Activated naive CD8-positive, alpha-beta T cell treated with anti-CD3 and anti-CD28 coated beads, Interleukin-2, amount 10 ng/mL, durations not matched to agents 7 days and 5 days (primary cell): ENCODE measurements at regions not wholly inside any gene's neighbourhood (a gene's known extent, or its start where the extent isn't known, plus 50 kb on each side); places are given as distances from the start of the nearest gene placed in this dataset.
"Not testable (repeated sequence)": the region's sequence is repeated elsewhere in the genome, so short reads cannot be mapped to it uniquely, and the experiment has no call there.

Source experiments
- ATAC-seq: fragments of 150-1000 bp; cut with Tn5 transposase; one replicate; pipeline ENCODE4 v1.10.0; 2021; ENCODE audit warnings: low read depth, moderate library complexity
- POLR2A ChIA-PET: fragments of 350-600 bp; sonication (Branson Sonifier 250); formaldehyde crosslinking; loops from one replicate; lab custom pipeline; 2021; ENCODE audit warnings: antibody characterized with exemption; lab: Charles Lee
- DNase-seq: peaks from one replicate; pipeline ENCODE4 v3.0.0; 2021
- H3K27ac Mint-ChIP-seq: one replicate; pipeline ENCODE4 v1.8.0; 2022; ENCODE audit warnings: mild to moderate bottlenecking, mixed read lengths
- H3K27me3 Mint-ChIP-seq: one replicate; pipeline ENCODE4 v1.8.0; 2022; ENCODE audit warnings: mild to moderate bottlenecking, moderate library complexity, mixed read lengths
- H3K36me3 Mint-ChIP-seq: one replicate; pipeline ENCODE4 v1.8.0; 2021; ENCODE audit warnings: mild to moderate bottlenecking, mixed read lengths
- H3K4me1 Mint-ChIP-seq: one replicate; pipeline ENCODE4 v1.8.0; 2021; ENCODE audit warnings: mixed read lengths
- H3K4me3 Mint-ChIP-seq: one replicate; pipeline ENCODE4 v1.8.0; 2022; ENCODE audit warnings: mild to moderate bottlenecking, moderate library complexity, mixed read lengths
- H3K9me3 Mint-ChIP-seq: one replicate; pipeline ENCODE4 v1.8.0; 2021; ENCODE audit warnings: mixed read lengths

DNA sequence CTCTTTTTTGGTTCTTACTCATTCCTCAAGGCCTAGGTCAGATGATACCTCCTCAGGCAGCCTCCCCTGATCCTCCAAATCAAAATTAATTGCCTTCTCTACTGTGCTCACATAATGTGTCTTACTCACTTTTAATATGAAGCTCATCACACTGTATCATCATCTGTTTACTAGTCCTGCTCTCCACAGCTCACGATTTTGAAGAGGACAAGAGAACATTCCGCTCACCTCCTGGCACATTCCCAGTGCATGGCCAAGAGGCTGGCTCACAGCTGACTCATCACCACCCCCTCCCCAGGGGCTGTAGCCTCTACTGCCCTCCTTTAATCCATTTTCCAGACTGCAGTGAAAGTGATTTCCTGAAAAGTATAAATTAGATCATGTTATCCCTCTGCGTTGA, 133.1 kb downstream of the ALDH8A1 start:
- no peaks in the 10 kb centered on the region for H3K9me3 Mint-ChIP-seq
- H3K27me3 Mint-ChIP-seq: peaks cover under 1% of the 10 kb centered on the region
- POLR2A ChIA-PET: no interaction called here
- no peaks in the 10 kb centered on the region for H3K36me3 Mint-ChIP-seq
- H3K4me3 Mint-ChIP-seq: no peak overlapping the region
- DNase-seq: no peak
- ATAC-seq: no peak
- H3K27ac Mint-ChIP-seq: no peak overlapping the region
- H3K4me1 Mint-ChIP-seq: no peaks in the 10 kb centered on the region

DNA sequence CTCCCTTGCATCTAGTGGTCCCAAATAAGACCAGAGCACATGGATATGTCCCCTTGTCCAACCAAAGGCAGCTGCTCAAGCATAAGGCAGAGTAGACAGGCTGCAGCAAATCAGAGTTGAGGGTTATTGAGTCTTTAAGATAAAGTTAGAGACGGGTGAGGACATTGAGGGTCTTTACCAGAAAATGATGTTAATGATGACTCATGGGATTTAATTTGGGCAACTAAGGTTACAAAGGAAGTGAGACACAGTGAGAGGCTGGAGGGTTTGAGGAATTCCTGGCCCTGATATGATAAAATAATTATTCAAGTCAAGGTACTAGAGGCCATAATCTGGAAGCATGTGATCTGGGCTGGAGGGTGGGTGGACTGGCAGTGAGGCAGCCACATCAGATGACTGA, 133.6 kb downstream of the ALDH8A1 start:
- Mint-ChIP-seq H3K27ac (no peak overlapping the region), H3K9me3 (no peaks in the 10 kb centered on the region), H3K4me3 (no peak overlapping the region), H3K4me1 (no peaks in the 10 kb centered on the region), H3K36me3 (no peaks in the 10 kb centered on the region), H3K27me3 (no peaks in the 10 kb centered on the region)
- ATAC-seq: no peak
- DNase-seq: no peak
- POLR2A ChIA-PET: no interaction called here

DNA sequence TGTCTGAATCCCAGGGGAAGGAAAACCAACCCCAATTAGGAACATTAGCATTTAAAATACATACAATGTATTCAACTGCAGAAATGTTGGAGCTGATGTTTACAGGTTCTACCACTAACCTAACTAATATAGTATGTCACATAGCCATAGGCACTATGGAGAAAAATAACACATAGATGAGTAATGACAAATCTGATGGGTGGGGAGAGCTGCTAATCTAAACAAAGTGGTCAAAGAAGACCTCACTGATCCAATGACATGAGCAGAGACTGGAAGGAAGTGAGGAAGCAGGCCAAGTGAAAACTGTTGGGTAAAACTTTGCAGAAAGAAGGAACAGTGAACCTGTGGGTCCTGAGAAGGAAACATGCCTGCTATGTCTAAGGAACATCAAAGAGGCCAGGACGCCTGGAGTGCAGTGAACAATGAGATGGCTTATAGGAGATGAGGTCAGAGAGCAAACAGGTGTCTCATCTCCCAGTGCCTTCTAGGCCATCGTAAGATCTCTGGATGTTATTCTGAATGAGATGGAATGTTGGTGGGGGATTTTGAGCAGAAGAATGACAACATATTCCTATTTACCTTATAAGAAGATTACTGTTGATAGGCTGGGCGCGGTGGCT, 135.7 kb downstream of the ALDH8A1 start:
- H3K27ac Mint-ChIP-seq: no peak overlapping the region
- H3K4me1 Mint-ChIP-seq: no peaks in the 10 kb centered on the region
- DNase-seq (no peak), ATAC-seq (no peak)
- H3K4me3 Mint-ChIP-seq: no peak overlapping the region
- H3K36me3 Mint-ChIP-seq: no peaks in the 10 kb centered on the region
- no peaks in the 10 kb centered on the region for H3K27me3 Mint-ChIP-seq
- no peaks in the 10 kb centered on the region for H3K9me3 Mint-ChIP-seq
- POLR2A ChIA-PET: no interaction called here

- no peak for ATAC-seq
- POLR2A ChIA-PET: no interaction called here
- H3K9me3 Mint-ChIP-seq: no peaks in the 10 kb centered on the region
- DNase-seq: no peak
- no peak overlapping the region for H3K27ac Mint-ChIP-seq
- H3K36me3 Mint-ChIP-seq: no peaks in the 10 kb centered on the region
- no peaks in the 10 kb centered on the region for H3K4me1 Mint-ChIP-seq
- no peak overlapping the region for H3K4me3 Mint-ChIP-seq
- no peaks in the 10 kb centered on the region for H3K27me3 Mint-ChIP-seq
Observed at GRCh38 chr6:134813146-134813545, 136.8 kb downstream of the ALDH8A1 start.

DNA sequence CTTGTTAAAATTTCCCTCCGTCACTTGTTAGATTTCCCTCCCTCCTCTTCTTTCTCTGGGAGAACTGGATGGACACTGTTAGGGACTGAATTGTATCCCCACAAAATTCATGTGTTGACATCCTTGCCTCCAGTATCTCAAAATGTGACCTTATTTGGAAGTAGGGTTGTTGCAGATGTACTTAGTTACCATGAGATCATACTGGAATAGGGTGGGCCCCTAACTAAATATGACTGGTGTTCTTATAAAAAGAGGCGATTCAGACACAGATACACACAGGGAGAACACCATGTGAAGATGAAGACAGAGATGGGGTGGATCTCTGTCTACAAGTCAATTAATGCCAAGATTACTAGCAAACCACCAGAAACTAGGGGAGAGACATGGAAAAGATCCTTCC, 139.5 kb downstream of the ALDH8A1 start:
- Mint-ChIP-seq H3K27ac (no peak overlapping the region), H3K4me1 (no peaks in the 10 kb centered on the region), H3K9me3 (no peaks in the 10 kb centered on the region), H3K4me3 (no peak overlapping the region), H3K27me3 (peaks cover 4% of the 10 kb centered on the region), H3K36me3 (no peaks in the 10 kb centered on the region)
- ATAC-seq: no peak
- POLR2A ChIA-PET: no interaction called here
- DNase-seq: no peak

- Mint-ChIP-seq H3K27me3 (peaks cover 4% of the 10 kb centered on the region), H3K27ac (no peak overlapping the region), H3K36me3 (no peaks in the 10 kb centered on the region), H3K4me3 (no peak overlapping the region), H3K9me3 (no peaks in the 10 kb centered on the region), H3K4me1 (no peaks in the 10 kb centered on the region)
- DNase-seq (no peak), ATAC-seq (no peak)
- POLR2A ChIA-PET: no interaction called here
Observed at GRCh38 chr6:134809130-134809529, 140.8 kb downstream of the ALDH8A1 start.

DNA sequence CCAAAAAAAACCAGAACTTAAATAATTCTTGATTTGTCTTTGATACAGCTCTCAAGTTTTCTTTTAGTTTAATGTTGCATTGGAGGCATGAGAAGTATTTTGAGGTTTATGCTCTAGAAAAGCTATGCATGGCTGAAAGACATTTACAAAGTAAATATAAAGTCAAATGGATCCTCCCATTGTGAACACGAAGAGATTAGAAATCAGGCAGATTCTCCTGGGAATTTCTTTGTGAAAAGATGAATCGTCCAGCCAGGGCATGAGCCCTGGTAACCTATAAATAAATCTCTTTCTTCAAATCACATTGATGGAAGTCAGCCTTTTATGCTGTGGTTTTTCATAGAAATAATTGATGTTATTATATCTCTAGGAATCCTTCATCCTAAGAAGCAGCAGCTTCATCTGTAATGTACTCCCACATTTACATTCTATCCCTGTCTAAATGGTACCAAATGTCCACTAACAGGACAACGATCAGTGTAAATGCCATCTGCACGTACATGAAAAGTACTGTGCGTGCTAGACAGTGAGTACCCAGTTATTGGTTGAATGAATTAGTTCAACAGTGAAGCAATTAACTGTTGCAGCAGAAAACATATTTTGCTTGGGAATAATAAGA, 143.6 kb downstream of the ALDH8A1 start:
- ATAC-seq: no peak
- Mint-ChIP-seq H3K36me3 (no peaks in the 10 kb centered on the region), H3K4me3 (no peak overlapping the region), H3K9me3 (no peaks in the 10 kb centered on the region), H3K27me3 (peaks cover 7% of the 10 kb centered on the region), H3K27ac (no peak overlapping the region), H3K4me1 (no peaks in the 10 kb centered on the region)
- POLR2A ChIA-PET: no interaction called here
- DNase-seq: no peak

DNA sequence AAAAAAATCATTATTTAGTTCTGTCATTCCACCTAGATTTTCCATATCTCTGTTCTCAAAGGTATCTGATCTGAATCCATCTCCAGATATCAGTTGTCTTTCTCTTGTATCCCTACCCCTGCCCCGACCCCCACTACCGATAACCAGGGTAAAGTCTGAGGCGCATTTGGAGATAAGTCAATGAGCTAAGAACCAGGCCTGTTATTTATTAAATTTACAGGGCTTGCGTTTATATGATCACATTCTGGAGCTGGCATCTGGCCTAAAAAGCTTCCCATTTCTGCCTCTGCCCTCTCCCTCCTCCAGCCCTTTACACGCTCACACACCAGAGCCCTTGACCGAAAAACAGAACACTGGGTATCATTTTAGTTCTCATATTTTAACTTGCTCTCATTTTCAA, 144.7 kb downstream of the ALDH8A1 start:
- Mint-ChIP-seq H3K36me3 (no peaks in the 10 kb centered on the region), H3K27me3 (peaks cover 10% of the 10 kb centered on the region), H3K4me1 (no peaks in the 10 kb centered on the region), H3K4me3 (no peak overlapping the region), H3K9me3 (no peaks in the 10 kb centered on the region), H3K27ac (no peak overlapping the region)
- DNase-seq: no peak
- POLR2A ChIA-PET: no interaction called here
- no peak for ATAC-seq

- H3K4me1 Mint-ChIP-seq, H3K36me3 Mint-ChIP-seq, POLR2A ChIA-PET, ATAC-seq, DNase-seq, H3K4me3 Mint-ChIP-seq, H3K9me3 Mint-ChIP-seq, H3K27ac Mint-ChIP-seq: not testable (repeated sequence)
- H3K27me3 Mint-ChIP-seq: peaks cover 10% of the 10 kb centered on the region
Observed at GRCh38 chr6:134804311-134804710, 145.6 kb downstream of the ALDH8A1 start.

DNA sequence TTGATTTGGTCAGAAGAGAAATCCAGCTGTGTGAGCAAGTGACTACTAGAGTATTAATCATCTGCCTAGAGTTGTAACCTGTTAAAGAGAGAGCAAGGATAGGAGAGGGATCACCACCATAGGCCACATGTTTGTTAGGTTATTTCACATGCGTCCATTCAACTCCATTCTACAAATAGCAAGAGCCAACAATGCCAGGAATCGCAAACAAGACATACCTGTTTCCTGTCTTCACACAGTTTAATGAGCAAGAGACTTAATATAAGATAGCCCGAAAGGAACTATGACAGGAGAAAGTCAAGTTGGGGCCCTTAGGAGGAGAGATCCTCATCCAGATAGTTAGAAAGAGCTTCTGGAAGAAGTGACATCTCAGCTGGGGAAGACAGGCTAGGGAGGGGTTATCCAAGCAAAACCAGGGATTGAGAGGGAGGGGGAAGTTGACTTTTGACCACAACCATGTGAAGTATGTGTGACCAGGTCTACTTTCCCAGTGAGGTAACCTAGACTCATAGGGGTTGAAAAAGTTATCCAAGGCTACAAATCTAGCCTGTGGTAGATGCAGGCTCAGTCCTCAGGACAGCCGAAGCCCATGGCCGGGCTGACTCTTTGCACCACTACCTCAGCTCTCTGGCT, 147.4 kb downstream of the ALDH8A1 start:
- POLR2A ChIA-PET: interaction anchor here (0.6 kb wide), 1 partner anchor 359 kb away, joined by 4 read pairs; no protein-coding TSS in a partner anchor
- Mint-ChIP-seq H3K4me1 (no peaks in the 10 kb centered on the region), H3K4me3 (no peak overlapping the region), H3K27me3 (peaks cover 10% of the 10 kb centered on the region), H3K27ac (no peak overlapping the region), H3K36me3 (no peaks in the 10 kb centered on the region), H3K9me3 (no peaks in the 10 kb centered on the region)
- ATAC-seq: no peak
- DNase-seq: no peak

GRCh38 chr6:134797400-134798113, 152.3 kb downstream of the ALDH8A1 start:
- Mint-ChIP-seq H3K4me1 (no peaks in the 10 kb centered on the region), H3K36me3 (no peaks in the 10 kb centered on the region), H3K27me3 (peaks cover 6% of the 10 kb centered on the region), H3K9me3 (peaks cover 2% of the 10 kb centered on the region), H3K4me3 (no peak overlapping the region), H3K27ac (no peak overlapping the region)
- DNase-seq (no peak), ATAC-seq (no peak)
- POLR2A ChIA-PET: no interaction called here

DNA sequence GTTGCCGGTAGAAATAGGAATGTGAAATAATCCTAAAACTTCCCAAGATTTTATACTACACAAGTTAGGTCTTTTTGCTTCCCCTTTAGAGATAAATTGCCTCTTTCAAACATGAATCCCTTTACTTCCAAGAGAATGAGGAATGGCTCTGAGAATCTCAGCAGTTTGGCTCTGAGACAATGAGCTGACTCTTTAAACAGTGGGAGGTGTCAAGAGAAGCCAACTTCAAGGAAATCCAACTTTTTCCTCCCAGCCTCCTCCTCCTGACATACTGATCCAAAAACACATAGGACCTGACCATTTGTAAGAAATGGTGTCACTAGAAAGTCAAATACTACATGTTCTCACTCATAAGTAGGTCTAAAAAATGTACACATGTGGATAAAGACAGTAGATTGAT, 154.2 kb downstream of the ALDH8A1 start:
- H3K36me3 Mint-ChIP-seq: no peaks in the 10 kb centered on the region
- DNase-seq (no peak), ATAC-seq (no peak)
- POLR2A ChIA-PET: no interaction called here
- peaks cover 14% of the 10 kb centered on the region for H3K9me3 Mint-ChIP-seq
- H3K4me1 Mint-ChIP-seq: no peaks in the 10 kb centered on the region
- peaks cover 14% of the 10 kb centered on the region for H3K27me3 Mint-ChIP-seq
- no peak overlapping the region for H3K27ac Mint-ChIP-seq
- H3K4me3 Mint-ChIP-seq: no peak overlapping the region

GRCh38 chr6:134795001-134795400, 154.9 kb downstream of the ALDH8A1 start:
- ATAC-seq: no peak
- H3K9me3 Mint-ChIP-seq: peaks cover 18% of the 10 kb centered on the region
- no peaks in the 10 kb centered on the region for H3K4me1 Mint-ChIP-seq

More at GRCh38 chr6:134795001-134795400, 154.9 kb downstream of the ALDH8A1 start:
- Mint-ChIP-seq H3K4me3 (no peak overlapping the region), H3K36me3 (no peaks in the 10 kb centered on the region), H3K27ac (no peak overlapping the region), H3K27me3 (peaks cover 12% of the 10 kb centered on the region)
- POLR2A ChIA-PET: no interaction called here
- DNase-seq: no peak
